ENCODE measurements at regions not wholly inside any gene's neighbourhood (a gene's known extent, or its start where the extent isn't known, plus 50 kb on each side); places are given as distances from the start of the nearest gene placed in this dataset.

DNA sequence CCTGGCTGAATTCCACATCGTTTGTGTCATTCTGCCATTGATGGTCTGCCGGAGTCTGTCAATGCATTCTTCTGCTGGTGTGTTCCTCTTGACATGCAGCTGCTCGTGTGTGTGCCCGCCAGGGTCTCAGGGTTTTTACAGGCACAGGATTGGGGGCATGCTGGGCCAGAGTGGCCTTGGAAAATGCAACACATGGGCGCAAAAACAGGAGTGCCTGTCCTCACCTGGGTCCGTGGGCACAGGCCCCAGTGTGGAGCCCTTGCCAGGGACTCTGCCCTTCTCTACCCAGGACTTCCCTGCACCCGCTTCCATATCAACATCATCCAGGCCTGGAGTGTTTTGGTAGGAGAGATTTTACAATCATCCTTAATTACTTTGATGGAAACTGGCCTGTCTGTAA is 340.7 kb downstream of the KIF20B start:
- DNase-seq (ENCODE audit: low spot score) = no peak
- WGBS = 71% methylated on average over 7 of the region's 7 CpGs
- intact Hi-C loops (cut with DNase I) = no loop called here

DNA sequence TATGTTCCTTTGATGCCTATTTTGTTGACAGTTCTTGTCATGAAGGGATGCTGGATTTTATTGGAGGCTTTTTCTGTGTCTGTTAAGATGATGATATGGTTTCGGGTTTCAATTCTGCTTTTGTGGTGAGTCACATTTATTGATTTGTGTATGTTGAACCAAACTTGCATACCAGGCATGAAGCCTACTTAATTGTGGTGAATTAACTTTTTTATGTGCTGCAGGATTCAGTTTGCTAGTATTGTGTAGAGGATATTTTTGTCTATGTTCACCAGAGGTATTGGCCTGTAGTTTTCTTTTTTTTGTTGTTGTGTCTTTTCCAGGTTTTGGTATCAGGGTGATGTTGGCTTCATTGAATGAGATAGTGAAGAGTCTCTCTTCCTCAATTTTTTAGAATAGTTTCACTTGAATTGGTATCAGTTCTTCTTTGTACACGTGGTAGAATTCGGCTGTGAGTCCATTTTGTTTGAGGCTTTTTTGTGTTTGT is 345.9 kb downstream of the KIF20B start:
- DNase-seq (ENCODE audit: low spot score) = no peak
- intact Hi-C loops (cut with DNase I) = no loop called here
- no peaks in the 10 kb centered on the region for H3K36me3 ChIP-seq

More for the DNA sequence above, 340.7 kb downstream of the KIF20B start:
- Histone ChIP-seq H3K9me3 (no peaks in the 10 kb centered on the region), H3K27ac (no peak overlapping the region), H3K36me3 (no peaks in the 10 kb centered on the region), H3K4me1 (replicated peaks) (no peaks in the 10 kb centered on the region), H3K4me3 (no peak overlapping the region), H3K27me3 (replicated peaks; ENCODE audit: insufficient read depth) (no peaks in the 10 kb centered on the region)
- TF ChIP-seq, protein P1, sequence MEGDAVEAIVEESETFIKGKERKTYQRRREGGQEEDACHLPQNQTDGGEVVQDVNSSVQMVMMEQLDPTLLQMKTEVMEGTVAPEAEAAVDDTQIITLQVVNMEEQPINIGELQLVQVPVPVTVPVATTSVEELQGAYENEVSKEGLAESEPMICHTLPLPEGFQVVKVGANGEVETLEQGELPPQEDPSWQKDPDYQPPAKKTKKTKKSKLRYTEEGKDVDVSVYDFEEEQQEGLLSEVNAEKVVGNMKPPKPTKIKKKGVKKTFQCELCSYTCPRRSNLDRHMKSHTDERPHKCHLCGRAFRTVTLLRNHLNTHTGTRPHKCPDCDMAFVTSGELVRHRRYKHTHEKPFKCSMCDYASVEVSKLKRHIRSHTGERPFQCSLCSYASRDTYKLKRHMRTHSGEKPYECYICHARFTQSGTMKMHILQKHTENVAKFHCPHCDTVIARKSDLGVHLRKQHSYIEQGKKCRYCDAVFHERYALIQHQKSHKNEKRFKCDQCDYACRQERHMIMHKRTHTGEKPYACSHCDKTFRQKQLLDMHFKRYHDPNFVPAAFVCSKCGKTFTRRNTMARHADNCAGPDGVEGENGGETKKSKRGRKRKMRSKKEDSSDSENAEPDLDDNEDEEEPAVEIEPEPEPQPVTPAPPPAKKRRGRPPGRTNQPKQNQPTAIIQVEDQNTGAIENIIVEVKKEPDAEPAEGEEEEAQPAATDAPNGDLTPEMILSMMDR (IDR thresholded peaks at IDR 0.05) = no peak
- no peak for TF ChIP-seq POLR2A (IDR thresholded peaks at IDR 0.05)
- no peak for TF ChIP-seq POLR2AphosphoS5 (IDR thresholded peaks at IDR 0.05)

DNA sequence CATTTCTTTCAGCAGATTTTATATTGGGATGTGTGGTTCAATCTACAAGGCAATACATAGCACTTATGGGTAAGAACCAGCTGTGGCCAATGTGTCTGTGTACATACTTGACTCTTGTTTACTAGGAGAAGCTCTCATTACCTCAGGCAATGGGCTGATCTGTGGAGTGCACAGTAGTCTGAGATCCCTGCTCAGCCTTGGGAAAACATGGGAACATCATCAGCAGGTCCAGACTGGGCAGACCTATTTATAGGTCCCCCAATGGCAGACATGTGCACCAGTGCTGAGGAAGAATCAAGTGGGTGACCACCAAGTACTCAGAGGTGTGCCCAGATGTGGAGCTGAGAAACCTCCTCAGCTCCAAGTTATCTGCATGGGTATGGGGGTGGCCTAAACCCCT is 349.7 kb downstream of the KIF20B start:
- H3K27ac ChIP-seq = no peak overlapping the region
- H3K4me1 ChIP-seq (replicated peaks) = no peaks in the 10 kb centered on the region
- no peak overlapping the region for H3K4me3 ChIP-seq
- no peaks in the 10 kb centered on the region for H3K9me3 ChIP-seq
- no peaks in the 10 kb centered on the region for H3K27me3 ChIP-seq (replicated peaks; ENCODE audit: insufficient read depth)
- no peaks in the 10 kb centered on the region for H3K36me3 ChIP-seq
- intact Hi-C loops (cut with DNase I) = no loop called here
- DNase-seq (ENCODE audit: low spot score) = no peak
- TF ChIP-seq, protein P1 (IDR thresholded peaks at IDR 0.05) = no peak
- TF ChIP-seq POLR2A (IDR thresholded peaks at IDR 0.05) (no peak), POLR2AphosphoS5 (IDR thresholded peaks at IDR 0.05) (no peak)

More for the DNA sequence above, 345.9 kb downstream of the KIF20B start:
- H3K4me3 ChIP-seq = no peak overlapping the region
- WGBS = 81% methylated on average over 3 of the region's 3 CpGs
- no peaks in the 10 kb centered on the region for H3K4me1 ChIP-seq (replicated peaks)
- TF ChIP-seq POLR2A (IDR thresholded peaks at IDR 0.05) = no peak
- TF ChIP-seq, protein P1 (IDR thresholded peaks at IDR 0.05) = no peak
- no peak for TF ChIP-seq POLR2AphosphoS5 (IDR thresholded peaks at IDR 0.05)
- H3K27ac ChIP-seq = no peak overlapping the region
- no peaks in the 10 kb centered on the region for H3K9me3 ChIP-seq
- H3K27me3 ChIP-seq (replicated peaks; ENCODE audit: insufficient read depth) = no peaks in the 10 kb centered on the region

DNA sequence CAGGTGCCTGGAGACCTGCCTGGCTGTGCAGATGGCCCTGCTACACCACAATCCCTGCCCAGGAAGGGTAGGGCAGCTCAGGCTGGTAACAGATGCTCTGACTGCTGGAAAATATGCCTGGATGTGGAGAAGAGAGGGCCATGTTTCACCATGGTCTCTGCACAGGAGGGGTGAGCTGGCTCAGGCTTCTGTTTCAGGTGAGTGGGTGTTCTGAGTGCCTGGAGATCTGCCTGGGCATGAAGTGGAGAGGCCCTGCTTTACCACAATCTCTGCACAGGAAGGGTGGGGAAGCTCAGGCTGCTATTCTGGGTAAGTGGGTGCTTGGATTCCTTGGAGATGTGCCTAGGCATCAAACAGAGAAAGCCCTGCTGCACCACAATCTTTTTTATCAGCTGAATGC is 350.1 kb downstream of the KIF20B start:
- Histone ChIP-seq H3K36me3 (no peaks in the 10 kb centered on the region), H3K27me3 (replicated peaks; ENCODE audit: insufficient read depth) (no peaks in the 10 kb centered on the region), H3K9me3 (no peaks in the 10 kb centered on the region), H3K27ac (no peak overlapping the region), H3K4me3 (no peak overlapping the region), H3K4me1 (replicated peaks) (no peaks in the 10 kb centered on the region)
- intact Hi-C loops (cut with DNase I) = no loop called here
- DNase-seq (ENCODE audit: low spot score) = no peak
- TF ChIP-seq, protein P1 (IDR thresholded peaks at IDR 0.05) = no peak
- TF ChIP-seq POLR2AphosphoS5 (IDR thresholded peaks at IDR 0.05) (no peak), POLR2A (IDR thresholded peaks at IDR 0.05) (no peak)

DNA sequence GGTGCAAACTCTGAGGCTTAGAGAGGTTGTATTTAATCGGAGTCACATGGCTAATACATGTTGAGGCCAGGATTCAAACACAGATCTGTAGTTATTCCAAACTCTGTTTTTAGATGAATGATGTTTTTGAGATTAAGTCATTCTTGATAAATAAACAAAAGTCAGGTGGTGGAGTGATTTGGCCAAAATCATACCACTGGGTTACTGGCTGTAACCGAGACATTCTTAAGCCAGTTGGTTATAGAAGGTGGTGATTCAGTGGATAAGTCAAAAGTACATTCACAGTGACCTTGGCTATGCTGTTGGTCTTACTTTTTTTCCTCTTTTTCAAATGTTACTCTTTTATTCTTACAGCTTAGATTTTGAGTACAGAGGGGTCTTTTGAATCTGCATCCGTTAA is 361.4 kb downstream of the KIF20B start:
- no peak overlapping the region for H3K27ac ChIP-seq
- no peaks in the 10 kb centered on the region for H3K36me3 ChIP-seq
- intact Hi-C loops (cut with DNase I) = no loop called here
- TF ChIP-seq POLR2A (IDR thresholded peaks at IDR 0.05) = no peak
- TF ChIP-seq, protein P1 (IDR thresholded peaks at IDR 0.05) = no peak
- TF ChIP-seq POLR2AphosphoS5 (IDR thresholded peaks at IDR 0.05) = no peak
- no peaks in the 10 kb centered on the region for H3K4me1 ChIP-seq (replicated peaks)
- 74% methylated on average over 3 of the region's 3 CpGs for WGBS
- no peaks in the 10 kb centered on the region for H3K9me3 ChIP-seq
- H3K4me3 ChIP-seq = no peak overlapping the region
- H3K27me3 ChIP-seq (replicated peaks; ENCODE audit: insufficient read depth) = no peaks in the 10 kb centered on the region
- DNase-seq (ENCODE audit: low spot score) = no peak
